Endothelial cell of umbilical vein (primary cell): ENCODE measurements at regions not wholly inside any gene's neighbourhood (a gene's known extent, or its start where the extent isn't known, plus 50 kb on each side); places are given as distances from the start of the nearest gene placed in this dataset.

ENCODE experiments used
- BruUV-seq: library from RNA; stranded (reverse); fragments of 400-500 nt; replicated peaks from 2 replicates; lab custom pipeline; 2021; lab: Mats Ljungman, UMichigan
- CTCF ChIA-PET: fragments of 300-600, 350-600 bp; sonication (Branson Sonifier 250); formaldehyde crosslinking; loops from one replicate; lab custom pipeline; 2021; ENCODE audit warnings: antibody characterized with exemption, inconsistent platforms; lab: Charles Lee
- POLR2A ChIA-PET: fragments of 300-600, 350-600 bp; sonication (Branson Sonifier 250); formaldehyde crosslinking; loops from one replicate; lab custom pipeline; 2021; ENCODE audit warnings: antibody characterized with exemption, inconsistent platforms; lab: Charles Lee
- DNase-seq: peaks from one replicate; pipeline ENCODE4 v3.0.0-alpha.2; 2011; ENCODE audit warnings: low read depth, low spot score
- FAIRE-seq: peaks from 2 replicates; lab custom pipeline; 2011; peaks lifted over from hg19 to GRCh38; lab: Jason Lieb, UNC
- H2AFZ ChIP-seq: 2 replicates; pipeline ENCODE4 v1.6.0; 2012; ENCODE audit warnings: low read depth, low read length, control low read depth, inconsistent platforms
- H3K27ac ChIP-seq: 2 replicates; pipeline ENCODE4 v1.5.1; 2011; ENCODE audit warnings: low read depth, mild to moderate bottlenecking, control low read depth, low read length, moderate library complexity; ENCODE audit not compliant: insufficient read depth
- H3K27me3 ChIP-seq, 2 experiments: 2 replicates each; pipeline versions ENCODE4 v1.6.0 to v1.6.1; 2011; ENCODE audit warnings: low read length in 2 of 2, mixed read lengths in 1 of 2; ENCODE audit not compliant: control insufficient read depth in 2 of 2, insufficient read depth in 2 of 2
- H3K36me3 ChIP-seq, 2 experiments: 2 replicates in 1 of 2; 3 replicates in 1 of 2; pipeline ENCODE4 v1.5.1; 2011; ENCODE audit warnings: low read length in 2 of 2, mild to moderate bottlenecking in 1 of 2, moderate library complexity in 1 of 2; ENCODE audit not compliant: control insufficient read depth in 2 of 2, insufficient read depth in 2 of 2; ENCODE audit errors: extremely low read depth in 1 of 2
- H3K4me1 ChIP-seq: 3 replicates; pipeline ENCODE4 v1.5.1; 2011; ENCODE audit warnings: mild to moderate bottlenecking, low read length; ENCODE audit not compliant: control insufficient read depth, insufficient read depth; ENCODE audit errors: extremely low read depth
- H3K4me2 ChIP-seq: 2 replicates; pipeline ENCODE4 v1.6.1; 2011; ENCODE audit warnings: low read length, control low read depth, mixed read lengths; ENCODE audit not compliant: insufficient read depth
- H3K4me3 ChIP-seq, 3 experiments: fragments of 200-600 bp in 1 of 3; sonication (generic), shearing (Covaris generic) in 1 of 3; replicated peaks in 1 of 3; 2 replicates each; pipeline ENCODE4 v1.5.1; 2011 to 2016; ENCODE audit warnings: control low read depth in 3 of 3, low read length in 3 of 3, mild to moderate bottlenecking in 2 of 3, inconsistent platforms in 1 of 3, low read depth in 1 of 3, moderate library complexity in 1 of 3; ENCODE audit not compliant: insufficient read depth in 1 of 3
- H3K79me2 ChIP-seq: 2 replicates; pipeline ENCODE4 v1.6.0; 2012; ENCODE audit warnings: low read length, inconsistent platforms; ENCODE audit not compliant: control insufficient read depth, insufficient read depth
- H3K9ac ChIP-seq: replicated peaks from 2 replicates; pipeline ENCODE3; 2011; ENCODE audit warnings: low read length, control low read depth; ENCODE audit not compliant: insufficient read depth; ENCODE audit errors: extremely low read depth
- H3K9me1 ChIP-seq: replicated peaks from 3 replicates; pipeline ENCODE4 v1.6.0; 2011; ENCODE audit warnings: mild to moderate bottlenecking, low read length; ENCODE audit not compliant: control insufficient read depth, insufficient read depth; ENCODE audit errors: extremely low read depth
- H3K9me3 ChIP-seq: replicated peaks from 2 replicates; pipeline ENCODE4 v1.5.1; 2012; ENCODE audit warnings: low read length, inconsistent platforms; ENCODE audit not compliant: control insufficient read depth, insufficient read depth
- H4K20me1 ChIP-seq: replicated peaks from 2 replicates; pipeline ENCODE3; 2011; ENCODE audit warnings: mild to moderate bottlenecking, low read length; ENCODE audit not compliant: control insufficient read depth, insufficient read depth; ENCODE audit errors: extremely low read depth
- EZH2 ChIP-seq: IDR thresholded peaks from 2 replicates; pipeline ENCODE4 v1.6.1; 2012; ENCODE audit warnings: borderline replicate concordance, low read depth, mild to moderate bottlenecking, moderate library complexity, low read length, inconsistent platforms; ENCODE audit not compliant: severe bottlenecking
- FOS ChIP-seq: IDR thresholded peaks from 2 replicates; pipeline ENCODE4 v1.6.1; 2011; ENCODE audit warnings: mild to moderate bottlenecking, low read length, moderate library complexity, borderline replicate concordance; ENCODE audit not compliant: insufficient read depth
- GATA2 ChIP-seq: IDR thresholded peaks from 2 replicates; pipeline ENCODE4 v1.7.0; 2011; ENCODE audit warnings: low read depth, mild to moderate bottlenecking, moderate library complexity, mixed read lengths, low read length; ENCODE audit not compliant: insufficient read length, insufficient read depth
- JUN ChIP-seq: IDR thresholded peaks from 2 replicates; pipeline ENCODE4 v1.6.1; 2011; ENCODE audit warnings: borderline replicate concordance, low read depth; ENCODE audit not compliant: insufficient read length, insufficient read depth
- MYC ChIP-seq: IDR thresholded peaks from one replicate; pipeline ENCODE4 v1.6.1; 2011; ENCODE audit warnings: mild to moderate bottlenecking, low read depth, low read length
- POLR2A ChIP-seq: IDR thresholded peaks from 2 replicates; pipeline ENCODE4 v1.6.1; 2012; ENCODE audit warnings: low read depth, mild to moderate bottlenecking, control low read depth, low read length
- POLR2AphosphoS5 ChIP-seq: IDR thresholded peaks from 2 replicates; pipeline ENCODE4 v1.6.1; 2012; ENCODE audit warnings: low read depth, mild to moderate bottlenecking, control low read depth, low read length, moderate library complexity; ENCODE audit not compliant: insufficient read depth
- dilution Hi-C: fragments of 300-500 bp; cut with MboI; formaldehyde crosslinking; loops from one replicate; pipeline ENCODE4 v1.15.0; 2019; ENCODE audit warnings: low sequenced_read_pairs; ENCODE audit not compliant: extremely low pct_ligation_motif_present
- intact Hi-C: fragments of 100-400 bp; cut with micrococcal nuclease; formaldehyde crosslinking; loops from one replicate; pipeline ENCODE4 v1.10.0; 2022
- TF ChIP-seq, protein P1 (sequence below): IDR thresholded peaks from 2 replicates; pipeline ENCODE4 v1.6.1; 2011; ENCODE audit not compliant: insufficient read depth, insufficient read length
- TF ChIP-seq, protein P2 (sequence below), 2 donors: IDR thresholded peaks; 1 replicate in 1 of 2; 2 replicates in 1 of 2; pipeline ENCODE4 v1.5.1; 2011; ENCODE audit warnings: low read length in 2 of 2, mild to moderate bottlenecking in 2 of 2, moderate library complexity in 2 of 2, control low read depth in 1 of 2, inconsistent platforms in 1 of 2, low read depth in 1 of 2; ENCODE audit not compliant: insufficient read depth in 1 of 2; ENCODE audit errors: extremely low read depth in 1 of 2

DNA sequence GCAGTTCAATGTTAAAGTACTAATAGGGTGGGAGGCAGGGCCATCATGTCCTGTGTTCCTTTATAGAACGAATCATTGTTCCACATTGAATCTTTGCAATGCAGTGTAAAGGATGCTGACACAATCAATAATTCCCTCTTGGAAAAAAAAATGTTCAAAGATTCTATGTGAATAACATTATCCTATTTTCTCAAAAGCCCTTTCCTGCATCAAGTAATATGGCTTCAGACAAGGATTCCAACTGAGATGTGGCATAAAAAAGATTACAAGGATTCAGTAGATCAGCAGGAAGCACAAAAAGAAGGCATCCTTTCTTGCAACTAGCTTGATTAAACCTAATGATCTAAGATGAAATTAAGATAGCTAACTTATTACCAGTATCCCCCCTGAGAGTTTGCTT lies 454.0 kb upstream of the CADM2 start:
- FAIRE-seq, result no peak
- no peak overlapping the region for H3K27ac ChIP-seq

More for the DNA sequence above, 454.0 kb upstream of the CADM2 start:
- H3K4me2 ChIP-seq, result no peak overlapping the region
- H3K9me3 ChIP-seq, result peaks cover 3% of the 10 kb centered on the region
- no peak overlapping the region for H3K4me3 ChIP-seq
- H3K79me2 ChIP-seq, result no peaks in the 10 kb centered on the region
- H3K4me1 ChIP-seq, result no peaks in the 10 kb centered on the region
- POLR2A ChIA-PET, result no interaction called here
- no peak for DNase-seq
- intact Hi-C loops (no loop called here), dilution Hi-C loops (no loop called here)
- H3K9me1 ChIP-seq, result no peaks in the 10 kb centered on the region
- BruUV-seq, result no TSS peak
- CTCF ChIA-PET, result no interaction called here
- TF ChIP-seq POLR2AphosphoS5 (no peak), GATA2 (no peak), EZH2 (no peak), JUN (no peak), POLR2A (no peak), MYC (no peak), FOS (no peak)
- TF ChIP-seq, protein P1, sequence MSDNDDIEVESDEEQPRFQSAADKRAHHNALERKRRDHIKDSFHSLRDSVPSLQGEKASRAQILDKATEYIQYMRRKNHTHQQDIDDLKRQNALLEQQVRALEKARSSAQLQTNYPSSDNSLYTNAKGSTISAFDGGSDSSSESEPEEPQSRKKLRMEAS, result no peak
- TF ChIP-seq, protein P2, sequence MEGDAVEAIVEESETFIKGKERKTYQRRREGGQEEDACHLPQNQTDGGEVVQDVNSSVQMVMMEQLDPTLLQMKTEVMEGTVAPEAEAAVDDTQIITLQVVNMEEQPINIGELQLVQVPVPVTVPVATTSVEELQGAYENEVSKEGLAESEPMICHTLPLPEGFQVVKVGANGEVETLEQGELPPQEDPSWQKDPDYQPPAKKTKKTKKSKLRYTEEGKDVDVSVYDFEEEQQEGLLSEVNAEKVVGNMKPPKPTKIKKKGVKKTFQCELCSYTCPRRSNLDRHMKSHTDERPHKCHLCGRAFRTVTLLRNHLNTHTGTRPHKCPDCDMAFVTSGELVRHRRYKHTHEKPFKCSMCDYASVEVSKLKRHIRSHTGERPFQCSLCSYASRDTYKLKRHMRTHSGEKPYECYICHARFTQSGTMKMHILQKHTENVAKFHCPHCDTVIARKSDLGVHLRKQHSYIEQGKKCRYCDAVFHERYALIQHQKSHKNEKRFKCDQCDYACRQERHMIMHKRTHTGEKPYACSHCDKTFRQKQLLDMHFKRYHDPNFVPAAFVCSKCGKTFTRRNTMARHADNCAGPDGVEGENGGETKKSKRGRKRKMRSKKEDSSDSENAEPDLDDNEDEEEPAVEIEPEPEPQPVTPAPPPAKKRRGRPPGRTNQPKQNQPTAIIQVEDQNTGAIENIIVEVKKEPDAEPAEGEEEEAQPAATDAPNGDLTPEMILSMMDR (IDR thresholded peaks at IDR 0.05; ENCODE audit: extremely low read depth in 1 of 2, insufficient read depth in 1 of 2, low read depth in 1 of 2, low read length in 2 of 2), result no peak
- H3K27me3 ChIP-seq, result no peaks in the 10 kb centered on the region
- no peaks in the 10 kb centered on the region for H4K20me1 ChIP-seq
- H3K9ac ChIP-seq, result no peak overlapping the region
- no peak overlapping the region for H2AFZ ChIP-seq
- no peaks in the 10 kb centered on the region for H3K36me3 ChIP-seq
